Astrocyte (in vitro differentiated cells and primary cell): ENCODE measurements at regions not wholly inside any gene's neighbourhood (a gene's known extent, or its start where the extent isn't known, plus 50 kb on each side); places are given as distances from the start of the nearest gene placed in this dataset.

Experiments
- DNase-seq: peaks from one replicate; pipeline ENCODE4 v3.0.0-alpha.2; 2010; ENCODE audit warnings: low read depth
- FAIRE-seq: peaks from 2 replicates; lab custom pipeline; 2011; peaks lifted over from hg19 to GRCh38; lab: Jason Lieb, UNC
- H2AFZ ChIP-seq: 2 replicates; pipeline ENCODE4 v1.6.0; 2012; ENCODE audit warnings: low read depth, low read length, inconsistent platforms
- H3K27ac ChIP-seq: 2 replicates; pipeline ENCODE4 v1.5.1; 2011; ENCODE audit warnings: low read depth, low read length, inconsistent platforms
- H3K27me3 ChIP-seq: 2 replicates; pipeline ENCODE4 v1.6.0; 2011; ENCODE audit warnings: low read length, inconsistent platforms; ENCODE audit not compliant: insufficient read depth
- H3K36me3 ChIP-seq: 2 replicates; pipeline ENCODE4 v1.5.1; 2011; ENCODE audit warnings: low read length, inconsistent platforms; ENCODE audit not compliant: insufficient read depth
- H3K4me1 ChIP-seq: 2 replicates; pipeline ENCODE4 v1.5.1; 2011; ENCODE audit warnings: low read length, inconsistent platforms; ENCODE audit not compliant: insufficient read depth
- H3K4me2 ChIP-seq: 2 replicates; pipeline ENCODE4 v1.6.0; 2012; ENCODE audit warnings: low read length, inconsistent platforms
- H3K4me3 ChIP-seq: 2 replicates; pipeline ENCODE4 v1.5.1; 2011; ENCODE audit warnings: low read depth, mild to moderate bottlenecking, low read length, inconsistent platforms; ENCODE audit not compliant: insufficient read depth
- H3K79me2 ChIP-seq: 2 replicates; pipeline ENCODE4 v1.6.0; 2012; ENCODE audit warnings: mild to moderate bottlenecking, low read length, inconsistent platforms; ENCODE audit not compliant: insufficient read depth
- H3K9ac ChIP-seq: 2 replicates; pipeline ENCODE4 v1.6.0; 2012; ENCODE audit warnings: mild to moderate bottlenecking, low read length, inconsistent platforms
- H3K9me3 ChIP-seq: 2 replicates; pipeline ENCODE4 v1.5.1; 2012; ENCODE audit warnings: low read depth, mild to moderate bottlenecking, low read length, inconsistent platforms; ENCODE audit not compliant: insufficient read depth
- H4K20me1 ChIP-seq: 2 replicates; pipeline ENCODE4 v1.6.0; 2012; ENCODE audit warnings: low read length, inconsistent platforms; ENCODE audit not compliant: insufficient read depth
- H3K27ac Mint-ChIP-seq: one replicate; pipeline ENCODE4 v1.8.0; 2021; ENCODE audit warnings: mild to moderate bottlenecking, mixed read lengths; ENCODE audit not compliant: unreplicated experiment
- H3K27me3 Mint-ChIP-seq: one replicate; pipeline ENCODE4 v1.8.0; 2021; ENCODE audit warnings: low read depth, mixed read lengths; ENCODE audit not compliant: unreplicated experiment
- H3K36me3 Mint-ChIP-seq: one replicate; pipeline ENCODE4 v1.8.0; 2021; ENCODE audit warnings: low read depth, mixed read lengths; ENCODE audit not compliant: unreplicated experiment
- H3K4me1 Mint-ChIP-seq: one replicate; pipeline ENCODE4 v1.8.0; 2021; ENCODE audit warnings: low read depth, mixed read lengths; ENCODE audit not compliant: unreplicated experiment
- H3K4me3 Mint-ChIP-seq: one replicate; pipeline ENCODE4 v1.8.0; 2021; ENCODE audit warnings: mild to moderate bottlenecking, moderate library complexity, mixed read lengths; ENCODE audit not compliant: unreplicated experiment
- H3K9me3 Mint-ChIP-seq: one replicate; pipeline ENCODE4 v1.8.0; 2021; ENCODE audit warnings: mild to moderate bottlenecking, mixed read lengths; ENCODE audit not compliant: unreplicated experiment
- EZH2 ChIP-seq: IDR thresholded peaks from 2 replicates; pipeline ENCODE4 v1.6.1; 2012; ENCODE audit warnings: mild to moderate bottlenecking, low read length, inconsistent platforms; ENCODE audit not compliant: insufficient read depth
- TF ChIP-seq, protein P1 (sequence below): IDR thresholded peaks from 2 replicates; pipeline ENCODE4 v1.5.1; 2011; ENCODE audit warnings: low read depth, mild to moderate bottlenecking, inconsistent platforms, low read length, moderate library complexity; ENCODE audit not compliant: insufficient read depth

DNA sequence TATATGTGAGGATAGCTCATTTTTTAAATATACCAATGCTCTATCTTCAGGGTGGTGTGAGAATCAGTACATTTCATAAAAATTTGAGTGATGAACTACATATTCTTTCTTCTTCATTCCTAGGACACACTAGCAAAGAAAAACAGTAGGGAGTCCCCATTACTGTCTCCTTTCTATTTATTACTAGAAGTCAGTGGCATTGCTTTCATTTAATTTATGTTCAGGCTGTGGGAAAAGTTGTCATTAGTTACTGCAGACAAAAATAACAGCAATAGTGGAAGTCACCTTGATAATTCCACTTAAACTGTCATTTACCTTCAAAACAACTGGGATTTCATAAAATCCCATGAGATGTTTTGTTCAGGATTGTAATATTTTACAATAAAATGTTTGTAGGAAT, 446.4 kb downstream of the GBE1 start:
- Histone ChIP-seq H3K4me3 (no peak overlapping the region), H3K27ac (no peak overlapping the region), H3K79me2 (no peaks in the 10 kb centered on the region), H3K4me1 (no peaks in the 10 kb centered on the region), H3K36me3 (no peaks in the 10 kb centered on the region), H4K20me1 (no peaks in the 10 kb centered on the region), H3K9me3 (peaks cover 2% of the 10 kb centered on the region), H3K4me2 (no peak overlapping the region), H2AFZ (no peak overlapping the region), H3K9ac (no peak overlapping the region), H3K27me3 (no peaks in the 10 kb centered on the region)
- FAIRE-seq (no peak), DNase-seq (no peak)
- Mint-ChIP-seq H3K36me3 (no peaks in the 10 kb centered on the region), H3K27ac (no peak overlapping the region), H3K27me3 (no peaks in the 10 kb centered on the region), H3K9me3 (no peaks in the 10 kb centered on the region), H3K4me3 (no peak overlapping the region), H3K4me1 (no peaks in the 10 kb centered on the region)
- TF ChIP-seq, protein P1, sequence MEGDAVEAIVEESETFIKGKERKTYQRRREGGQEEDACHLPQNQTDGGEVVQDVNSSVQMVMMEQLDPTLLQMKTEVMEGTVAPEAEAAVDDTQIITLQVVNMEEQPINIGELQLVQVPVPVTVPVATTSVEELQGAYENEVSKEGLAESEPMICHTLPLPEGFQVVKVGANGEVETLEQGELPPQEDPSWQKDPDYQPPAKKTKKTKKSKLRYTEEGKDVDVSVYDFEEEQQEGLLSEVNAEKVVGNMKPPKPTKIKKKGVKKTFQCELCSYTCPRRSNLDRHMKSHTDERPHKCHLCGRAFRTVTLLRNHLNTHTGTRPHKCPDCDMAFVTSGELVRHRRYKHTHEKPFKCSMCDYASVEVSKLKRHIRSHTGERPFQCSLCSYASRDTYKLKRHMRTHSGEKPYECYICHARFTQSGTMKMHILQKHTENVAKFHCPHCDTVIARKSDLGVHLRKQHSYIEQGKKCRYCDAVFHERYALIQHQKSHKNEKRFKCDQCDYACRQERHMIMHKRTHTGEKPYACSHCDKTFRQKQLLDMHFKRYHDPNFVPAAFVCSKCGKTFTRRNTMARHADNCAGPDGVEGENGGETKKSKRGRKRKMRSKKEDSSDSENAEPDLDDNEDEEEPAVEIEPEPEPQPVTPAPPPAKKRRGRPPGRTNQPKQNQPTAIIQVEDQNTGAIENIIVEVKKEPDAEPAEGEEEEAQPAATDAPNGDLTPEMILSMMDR = no peak
- no peak for TF ChIP-seq EZH2

DNA sequence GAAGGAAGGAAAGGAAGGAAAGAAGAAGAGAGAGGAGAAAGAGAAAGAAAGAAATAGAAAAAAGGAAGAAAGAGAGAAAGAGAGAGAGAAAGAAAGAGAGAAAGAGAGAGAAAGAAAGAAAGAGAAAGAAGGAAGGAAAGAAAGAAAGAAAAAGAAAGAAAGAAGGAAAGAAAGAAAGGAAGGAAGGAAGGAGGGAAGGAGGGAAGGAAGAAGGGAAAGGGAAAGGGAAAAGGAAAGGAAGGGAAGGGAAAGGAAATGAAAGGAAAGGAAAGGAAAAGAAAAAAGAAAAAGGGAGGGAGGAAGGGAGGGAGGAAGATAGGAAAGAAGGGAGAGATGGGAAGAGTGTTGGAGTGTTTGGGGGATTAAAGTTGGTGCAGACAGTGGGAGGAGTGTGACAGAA, 450.1 kb downstream of the GBE1 start:
- no peaks in the 10 kb centered on the region for H3K36me3 ChIP-seq
- H3K9ac ChIP-seq = no peak overlapping the region
- no peak for TF ChIP-seq EZH2
- TF ChIP-seq, protein P1 = no peak
- no peaks in the 10 kb centered on the region for H3K27me3 ChIP-seq
- no peaks in the 10 kb centered on the region for H3K4me1 ChIP-seq
- H4K20me1 ChIP-seq = no peaks in the 10 kb centered on the region
- Mint-ChIP-seq H3K36me3 (no peaks in the 10 kb centered on the region), H3K27me3 (no peaks in the 10 kb centered on the region), H3K27ac (no peak overlapping the region), H3K4me3 (no peak overlapping the region), H3K9me3 (peaks cover 2% of the 10 kb centered on the region), H3K4me1 (no peaks in the 10 kb centered on the region)
- peaks cover 2% of the 10 kb centered on the region for H3K9me3 ChIP-seq
- H2AFZ ChIP-seq = no peak overlapping the region
- FAIRE-seq (no peak), DNase-seq (no peak)
- no peak overlapping the region for H3K4me3 ChIP-seq
- H3K4me2 ChIP-seq = no peak overlapping the region
- no peak overlapping the region for H3K27ac ChIP-seq
- H3K79me2 ChIP-seq = no peaks in the 10 kb centered on the region

DNA sequence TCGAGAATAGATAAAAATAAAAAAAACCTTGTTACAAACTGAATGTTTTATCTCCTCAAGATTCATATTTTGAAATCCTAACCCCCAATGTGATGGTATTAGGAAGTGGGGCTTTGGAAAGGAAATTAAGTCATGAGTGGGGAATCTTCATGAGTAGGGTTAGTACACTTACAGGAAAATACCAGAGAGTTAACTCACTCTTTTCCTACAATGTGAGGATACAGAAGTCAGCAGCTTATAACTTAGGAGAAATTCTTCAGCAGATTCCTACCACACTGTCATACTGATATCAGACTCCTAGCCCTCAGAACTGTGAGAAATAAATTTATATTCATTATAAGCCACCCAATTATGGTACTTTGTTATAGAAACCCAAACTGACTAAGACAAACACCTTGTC, 453.1 kb downstream of the GBE1 start:
- H3K9me3 Mint-ChIP-seq = peaks cover 2% of the 10 kb centered on the region
- TF ChIP-seq, protein P1 = no peak
- no peak for TF ChIP-seq EZH2
- H3K4me2 ChIP-seq = peak overlapping the region; percentile 37

More for the DNA sequence above, 453.1 kb downstream of the GBE1 start:
- H3K36me3 ChIP-seq = no peaks in the 10 kb centered on the region
- no peaks in the 10 kb centered on the region for H3K36me3 Mint-ChIP-seq
- no peak overlapping the region for H3K4me3 ChIP-seq
- H3K27ac Mint-ChIP-seq = no peak overlapping the region
- no peaks in the 10 kb centered on the region for H3K9me3 ChIP-seq
- H3K27me3 Mint-ChIP-seq = no peaks in the 10 kb centered on the region
- H3K4me1 ChIP-seq = no peaks in the 10 kb centered on the region
- no peak overlapping the region for H2AFZ ChIP-seq
- no peaks in the 10 kb centered on the region for H4K20me1 ChIP-seq
- FAIRE-seq (no peak), DNase-seq (peak; percentile 57)
- peak overlapping the region; percentile 27 for H3K27ac ChIP-seq
- no peak overlapping the region for H3K9ac ChIP-seq
- H3K79me2 ChIP-seq = no peaks in the 10 kb centered on the region
- H3K4me3 Mint-ChIP-seq = no peak overlapping the region
- no peaks in the 10 kb centered on the region for H3K27me3 ChIP-seq
- no peaks in the 10 kb centered on the region for H3K4me1 Mint-ChIP-seq
